ENCODE measurements at regions not wholly inside any gene's neighbourhood (a gene's known extent, or its start where the extent isn't known, plus 50 kb on each side); places are given as distances from the start of the nearest gene placed in this dataset.

DNA sequence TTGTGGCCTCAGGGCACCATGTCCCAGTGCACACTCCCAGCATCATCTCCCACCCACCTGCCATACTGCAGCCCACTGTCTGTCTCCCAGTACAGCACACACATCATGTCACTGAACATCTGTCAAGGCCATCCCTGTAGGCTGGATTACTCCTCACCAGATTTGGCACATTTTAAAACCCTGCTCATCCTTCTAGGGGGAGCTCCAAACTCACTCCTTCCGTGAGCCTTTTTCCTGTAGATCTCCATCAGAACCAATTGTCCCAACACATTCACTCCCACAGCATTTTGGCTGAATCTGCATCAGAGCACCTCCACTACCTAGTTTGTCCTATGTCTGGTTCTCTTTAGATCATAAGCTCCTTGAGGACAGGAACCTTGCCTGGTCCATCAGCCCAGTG lies 58.6 kb upstream of the GRIK3 start:
- no peak for TF ChIP-seq ZNF274 (IDR thresholded peaks at IDR 0.05; ENCODE audit: low read depth, low read length)
- TF ChIP-seq SUZ12 (IDR thresholded peaks at IDR 0.05; ENCODE audit: extremely low read depth, insufficient read depth, insufficient read length) = no peak
